NB4 (cell line): ENCODE measurements at regions not wholly inside any gene's neighbourhood (a gene's known extent, or its start where the extent isn't known, plus 50 kb on each side); places are given as distances from the start of the nearest gene placed in this dataset.

Experiments used
- CTCF ChIP-seq: IDR thresholded peaks from one replicate; pipeline ENCODE4 v1.5.1; 2012; ENCODE audit warnings: low read depth, low read length
- MAX ChIP-seq: IDR thresholded peaks from 2 replicates; pipeline ENCODE4 v1.6.1; 2011; ENCODE audit warnings: low read depth, low read length
- MYC ChIP-seq: IDR thresholded peaks from 2 replicates; pipeline ENCODE4 v1.6.1; 2011; ENCODE audit warnings: low read depth, low read length
- POLR2A ChIP-seq: IDR thresholded peaks from 2 replicates; pipeline ENCODE4 v1.6.1; 2011; ENCODE audit warnings: mild to moderate bottlenecking; ENCODE audit not compliant: insufficient read length; ENCODE audit errors: extremely low read depth

DNA sequence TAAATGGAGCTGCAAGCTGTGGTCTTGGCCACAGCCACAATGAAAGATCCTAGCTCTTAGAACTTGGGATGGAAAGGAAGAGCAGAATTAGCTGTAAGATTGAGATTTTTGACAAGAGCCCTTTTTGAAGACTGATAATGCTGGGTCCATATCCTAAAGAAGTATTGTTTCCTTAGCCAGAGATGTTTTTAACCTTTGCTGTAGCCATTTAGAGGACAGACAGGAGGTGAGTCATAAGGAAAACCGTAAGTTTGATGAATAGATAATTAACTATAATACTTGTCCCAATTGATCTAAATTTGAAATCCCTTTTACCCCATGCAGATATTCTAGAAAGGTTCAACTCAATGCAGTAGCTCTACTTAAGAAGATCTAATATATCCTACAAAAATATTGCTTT, 213.7 kb downstream of the HTR1B start:
- TF ChIP-seq CTCF, result no peak
- no peak for TF ChIP-seq MAX
- no peak for TF ChIP-seq POLR2A
- no peak for TF ChIP-seq MYC
